GM13977 (cell line): ENCODE measurements at regions not wholly inside any gene's neighbourhood (a gene's known extent, or its start where the extent isn't known, plus 50 kb on each side); places are given as distances from the start of the nearest gene placed in this dataset.

Experiments
- DNase-seq: peaks from one replicate; pipeline ENCODE4 v3.0.0; 2012; ENCODE audit warnings: low spot score
- CTCF ChIP-seq: IDR thresholded peaks from 2 replicates; pipeline ENCODE4 v1.5.1; 2012; ENCODE audit warnings: mild to moderate bottlenecking, control low read depth; ENCODE audit not compliant: insufficient read depth; ENCODE audit errors: extremely low read depth, missing control alignments
- in situ Hi-C: fragments of 300-500 bp; cut with MboI; formaldehyde crosslinking; loops from one replicate; pipeline ENCODE4 v1.12.0; 2022; ENCODE audit warnings: low sequenced_read_pairs, low pct_unique_long_range_greater_than_20kb, mixed read lengths, inconsistent platforms; ENCODE audit not compliant: unreplicated experiment

GRCh38 chr2:223524066-223524465, 78.1 kb downstream of the SCG2 start:
- no peak for TF ChIP-seq CTCF
- no peak for DNase-seq
- in situ Hi-C loops = no loop called here

- no peak for DNase-seq
- in situ Hi-C loops = no loop called here
- TF ChIP-seq CTCF = no peak
Observed at GRCh38 chr2:223526106-223526505, 76.1 kb downstream of the SCG2 start.

GRCh38 chr2:223528036-223528435, 74.1 kb downstream of the SCG2 start:
- in situ Hi-C loops = no loop called here
- no peak for DNase-seq
- no peak for TF ChIP-seq CTCF

GRCh38 chr2:223529696-223530095, 72.5 kb downstream of the SCG2 start:
- no peak for TF ChIP-seq CTCF
- in situ Hi-C loops = no loop called here
- no peak for DNase-seq

- TF ChIP-seq CTCF = no peak
- no peak for DNase-seq
- in situ Hi-C loops = no loop called here
Observed at GRCh38 chr2:223530811-223531210, 71.3 kb downstream of the SCG2 start.

- in situ Hi-C loops = no loop called here
- no peak for DNase-seq
- TF ChIP-seq CTCF = no peak
Observed at GRCh38 chr2:223532161-223532560, 70.0 kb downstream of the SCG2 start.

GRCh38 chr2:223532712-223533111, 69.4 kb downstream of the SCG2 start:
- in situ Hi-C loops = no loop called here
- no peak for TF ChIP-seq CTCF
- no peak for DNase-seq
